GM12864 (cell line): ENCODE measurements at regions not wholly inside any gene's neighbourhood (a gene's known extent, or its start where the extent isn't known, plus 50 kb on each side); places are given as distances from the start of the nearest gene placed in this dataset.

Experiments
- DNase-seq: peaks from one replicate; pipeline ENCODE4 v3.0.0-alpha.2; 2011; ENCODE audit warnings: low read depth
- H3K4me3 ChIP-seq: 2 replicates; pipeline ENCODE4 v1.5.1; 2011; ENCODE audit warnings: mild to moderate bottlenecking, low read depth, low read length, control low read depth
- TF ChIP-seq, protein P1 (sequence below): IDR thresholded peaks from 2 replicates; pipeline ENCODE4 v1.5.1; 2011; ENCODE audit warnings: low read depth, mild to moderate bottlenecking, moderate library complexity, low read length, control low read depth, inconsistent platforms; ENCODE audit errors: missing control alignments

GRCh38 chr2:193876980-193877379 lies 1682.2 kb upstream of the TMEFF2 start:
- no peak overlapping the region for H3K4me3 ChIP-seq
- TF ChIP-seq, protein P1, sequence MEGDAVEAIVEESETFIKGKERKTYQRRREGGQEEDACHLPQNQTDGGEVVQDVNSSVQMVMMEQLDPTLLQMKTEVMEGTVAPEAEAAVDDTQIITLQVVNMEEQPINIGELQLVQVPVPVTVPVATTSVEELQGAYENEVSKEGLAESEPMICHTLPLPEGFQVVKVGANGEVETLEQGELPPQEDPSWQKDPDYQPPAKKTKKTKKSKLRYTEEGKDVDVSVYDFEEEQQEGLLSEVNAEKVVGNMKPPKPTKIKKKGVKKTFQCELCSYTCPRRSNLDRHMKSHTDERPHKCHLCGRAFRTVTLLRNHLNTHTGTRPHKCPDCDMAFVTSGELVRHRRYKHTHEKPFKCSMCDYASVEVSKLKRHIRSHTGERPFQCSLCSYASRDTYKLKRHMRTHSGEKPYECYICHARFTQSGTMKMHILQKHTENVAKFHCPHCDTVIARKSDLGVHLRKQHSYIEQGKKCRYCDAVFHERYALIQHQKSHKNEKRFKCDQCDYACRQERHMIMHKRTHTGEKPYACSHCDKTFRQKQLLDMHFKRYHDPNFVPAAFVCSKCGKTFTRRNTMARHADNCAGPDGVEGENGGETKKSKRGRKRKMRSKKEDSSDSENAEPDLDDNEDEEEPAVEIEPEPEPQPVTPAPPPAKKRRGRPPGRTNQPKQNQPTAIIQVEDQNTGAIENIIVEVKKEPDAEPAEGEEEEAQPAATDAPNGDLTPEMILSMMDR = no peak
- DNase-seq = no peak

DNA sequence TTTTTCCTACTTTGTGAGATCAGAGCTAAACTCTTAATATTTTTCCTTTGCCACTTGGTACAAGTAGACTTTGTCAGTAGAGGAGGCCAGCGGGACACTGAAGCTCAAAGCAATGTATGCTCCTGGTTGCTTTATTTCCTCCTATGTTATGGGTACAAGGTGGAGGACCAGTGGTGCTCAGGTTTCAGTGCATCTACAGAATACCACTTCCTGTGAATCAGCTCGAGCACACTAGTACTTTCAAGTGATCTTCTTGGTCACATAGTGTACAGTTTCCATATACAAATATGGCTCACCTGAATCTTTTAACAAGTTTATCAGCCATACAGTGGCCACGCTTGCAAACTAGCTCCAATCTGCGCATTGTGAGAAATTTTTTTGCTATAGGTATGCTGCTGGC lies 1674.8 kb upstream of the TMEFF2 start:
- TF ChIP-seq, protein P1 = no peak
- DNase-seq = no peak
- no peak overlapping the region for H3K4me3 ChIP-seq

DNA sequence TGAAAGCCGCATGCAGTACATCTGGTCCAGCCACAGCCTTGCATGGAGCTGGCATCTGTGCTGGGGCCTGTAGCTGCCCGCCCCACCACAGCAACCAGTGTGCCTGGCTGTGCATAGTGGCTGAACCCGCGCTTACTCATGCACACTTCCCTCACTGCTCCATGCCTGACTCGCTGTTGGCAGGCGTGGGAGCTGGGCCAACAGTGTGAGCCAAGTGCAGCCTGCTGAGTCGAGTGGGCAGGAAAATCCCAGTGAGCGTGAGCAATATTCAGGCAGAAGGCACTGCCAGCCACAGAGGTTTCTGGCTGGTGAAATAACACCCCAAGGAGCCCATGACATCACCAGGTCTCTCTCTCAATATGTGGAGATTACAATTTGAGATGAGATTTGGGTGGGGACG lies 1674.1 kb upstream of the TMEFF2 start:
- no peak overlapping the region for H3K4me3 ChIP-seq
- no peak for DNase-seq
- TF ChIP-seq, protein P1 = no peak

DNA sequence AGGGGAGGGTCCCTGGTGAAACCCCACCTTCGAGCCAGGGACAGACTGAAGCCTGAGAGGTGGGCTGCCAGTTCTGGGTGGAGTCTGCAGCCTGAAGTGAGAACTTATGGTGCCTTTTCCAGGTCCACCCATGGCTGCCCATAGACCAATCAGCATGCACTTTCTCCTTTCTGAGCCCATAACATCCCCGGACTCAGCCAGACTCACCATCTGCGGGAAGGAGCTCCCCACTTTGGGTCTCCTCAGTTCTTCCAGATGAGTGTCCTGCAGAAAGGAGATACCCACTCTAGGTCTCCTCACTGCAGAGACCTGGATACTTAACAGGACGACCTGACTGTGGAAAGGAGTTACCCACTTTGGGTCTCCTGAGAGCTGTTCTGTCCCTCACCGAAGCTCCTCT lies 1673.4 kb upstream of the TMEFF2 start:
- TF ChIP-seq, protein P1 = no peak
- no peak overlapping the region for H3K4me3 ChIP-seq
- no peak for DNase-seq

- H3K4me3 ChIP-seq = no peak overlapping the region
- no peak for DNase-seq
- TF ChIP-seq, protein P1 = no peak
Measured at GRCh38 chr2:193867454-193867853, 1672.7 kb upstream of the TMEFF2 start.

- TF ChIP-seq, protein P1 = peak; percentile 6
- no peak overlapping the region for H3K4me3 ChIP-seq
- no peak for DNase-seq
Measured at GRCh38 chr2:193861557-193861956, 1666.8 kb upstream of the TMEFF2 start.

- TF ChIP-seq, protein P1 = no peak
- DNase-seq = no peak
- H3K4me3 ChIP-seq = no peak overlapping the region
Measured at GRCh38 chr2:193847991-193848390, 1653.3 kb upstream of the TMEFF2 start.
